ENCODE measurements at regions not wholly inside any gene's neighbourhood (a gene's known extent, or its start where the extent isn't known, plus 50 kb on each side); places are given as distances from the start of the nearest gene placed in this dataset.

DNA sequence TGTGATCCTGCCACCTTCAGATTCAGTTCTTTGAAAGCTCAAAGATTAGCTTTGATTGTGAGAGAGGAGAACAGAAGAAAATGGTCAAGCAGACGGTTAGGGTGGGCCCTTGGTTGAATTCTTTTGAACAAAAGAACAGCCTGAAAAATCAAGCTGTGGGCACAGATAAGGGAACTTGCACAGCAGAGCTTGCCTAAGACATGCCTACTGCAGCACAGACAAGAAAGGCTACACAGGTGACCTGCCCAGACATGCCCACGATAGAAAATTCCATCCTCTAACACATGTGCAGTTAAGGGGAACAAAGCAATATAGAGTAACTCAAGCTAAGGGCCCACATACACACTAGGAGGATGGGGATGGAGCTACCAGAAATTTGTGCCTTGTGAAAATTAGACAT, 512.5 kb upstream of the LRRC7 start:
- no peak overlapping the region for H3K27ac ChIP-seq
- H3K4me3 ChIP-seq, result no peak overlapping the region
- no peaks in the 10 kb centered on the region for H3K36me3 ChIP-seq
- TF ChIP-seq EP300 (IDR thresholded peaks at IDR 0.05) (no peak), POLR2AphosphoS5 (IDR thresholded peaks at IDR 0.05) (no peak), POLR2A (IDR thresholded peaks at IDR 0.05) (no peak)
- TF ChIP-seq, protein P1, sequence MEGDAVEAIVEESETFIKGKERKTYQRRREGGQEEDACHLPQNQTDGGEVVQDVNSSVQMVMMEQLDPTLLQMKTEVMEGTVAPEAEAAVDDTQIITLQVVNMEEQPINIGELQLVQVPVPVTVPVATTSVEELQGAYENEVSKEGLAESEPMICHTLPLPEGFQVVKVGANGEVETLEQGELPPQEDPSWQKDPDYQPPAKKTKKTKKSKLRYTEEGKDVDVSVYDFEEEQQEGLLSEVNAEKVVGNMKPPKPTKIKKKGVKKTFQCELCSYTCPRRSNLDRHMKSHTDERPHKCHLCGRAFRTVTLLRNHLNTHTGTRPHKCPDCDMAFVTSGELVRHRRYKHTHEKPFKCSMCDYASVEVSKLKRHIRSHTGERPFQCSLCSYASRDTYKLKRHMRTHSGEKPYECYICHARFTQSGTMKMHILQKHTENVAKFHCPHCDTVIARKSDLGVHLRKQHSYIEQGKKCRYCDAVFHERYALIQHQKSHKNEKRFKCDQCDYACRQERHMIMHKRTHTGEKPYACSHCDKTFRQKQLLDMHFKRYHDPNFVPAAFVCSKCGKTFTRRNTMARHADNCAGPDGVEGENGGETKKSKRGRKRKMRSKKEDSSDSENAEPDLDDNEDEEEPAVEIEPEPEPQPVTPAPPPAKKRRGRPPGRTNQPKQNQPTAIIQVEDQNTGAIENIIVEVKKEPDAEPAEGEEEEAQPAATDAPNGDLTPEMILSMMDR (IDR thresholded peaks at IDR 0.05), result no peak
- WGBS, 2 donors (ENCODE audit: low coverage in 1 of 2), result 88 to 93% methylated on average over 2 of the region's 2 CpGs
- ATAC-seq, result no peak
- H3K9me3 ChIP-seq, result no peaks in the 10 kb centered on the region
- H3K4me1 ChIP-seq, result no peaks in the 10 kb centered on the region
- no peaks in the 10 kb centered on the region for H3K27me3 ChIP-seq

DNA sequence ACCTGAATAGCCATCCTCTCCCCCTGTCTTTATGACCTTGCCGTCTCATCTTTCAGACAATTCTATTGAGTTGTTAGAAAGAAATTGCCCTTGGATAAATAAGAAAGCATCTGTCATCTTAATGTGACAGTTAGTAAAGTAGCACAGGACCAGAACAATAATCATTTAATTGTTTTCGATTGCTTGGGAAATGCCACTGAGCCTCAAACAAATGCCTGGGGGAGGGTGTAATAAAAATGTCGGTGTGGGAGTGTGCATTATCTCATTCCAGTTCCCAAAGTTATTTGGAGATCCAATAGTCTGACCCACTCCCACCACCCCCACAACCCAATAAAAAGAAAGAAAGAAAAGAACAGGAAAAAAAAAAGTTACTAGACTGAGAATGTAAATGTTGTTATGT, 509.3 kb upstream of the LRRC7 start:
- H3K4me1 ChIP-seq, result no peaks in the 10 kb centered on the region
- TF ChIP-seq EP300 (IDR thresholded peaks at IDR 0.05) (no peak), POLR2A (IDR thresholded peaks at IDR 0.05) (no peak), POLR2AphosphoS5 (IDR thresholded peaks at IDR 0.05) (no peak)
- TF ChIP-seq, protein P1 (IDR thresholded peaks at IDR 0.05), result no peak
- no peaks in the 10 kb centered on the region for H3K36me3 ChIP-seq
- 70 to 78% methylated on average over 3 of the region's 3 CpGs for WGBS, 2 donors (ENCODE audit: low coverage in 1 of 2)
- H3K27ac ChIP-seq, result no peak overlapping the region
- no peaks in the 10 kb centered on the region for H3K27me3 ChIP-seq
- no peaks in the 10 kb centered on the region for H3K9me3 ChIP-seq
- ATAC-seq, result no peak
- no peak overlapping the region for H3K4me3 ChIP-seq

DNA sequence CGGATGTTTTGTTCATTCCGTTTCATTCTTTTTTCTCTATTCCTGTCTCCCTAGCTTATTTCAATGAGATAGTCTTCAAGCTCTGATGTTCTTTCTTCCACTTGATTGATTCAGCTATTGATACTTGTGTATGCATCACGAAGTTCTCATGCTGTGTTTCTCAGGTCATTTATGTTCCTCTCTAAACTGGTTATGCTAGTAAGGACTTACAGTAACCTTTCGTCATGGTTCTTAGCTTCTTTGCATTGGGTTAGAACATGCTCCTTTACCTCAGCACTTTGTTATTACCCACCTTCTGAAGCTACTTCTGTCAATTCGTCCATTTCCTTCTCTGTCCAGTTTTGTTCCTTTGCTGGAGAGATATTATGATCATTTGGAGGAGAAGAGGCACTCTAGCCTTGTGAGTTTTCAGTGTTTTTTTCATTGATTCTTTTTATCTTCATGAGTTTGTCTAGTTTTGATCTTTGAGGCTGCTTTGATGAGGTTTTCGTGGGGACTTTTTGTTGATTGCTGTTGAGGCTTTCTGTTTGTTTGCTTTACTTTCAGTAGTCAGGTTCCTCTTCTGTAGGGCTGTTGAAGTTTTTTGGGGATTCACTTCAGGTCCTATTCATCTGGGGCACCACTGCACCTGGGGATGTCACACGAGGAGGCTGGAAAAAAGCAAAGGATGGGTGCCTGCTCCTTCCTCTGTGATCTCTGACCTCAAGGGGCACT, 496.9 kb upstream of the LRRC7 start:
- H3K9me3 ChIP-seq, result peaks cover 0 to 8% (median 0%) of the 10 kb centered on the region in 3 donors
- 83 to 89% methylated on average over 2 to 6 of the region's 7 CpGs for WGBS, 2 donors (ENCODE audit: low coverage in 1 of 2)
- no peak overlapping the region for H3K27ac ChIP-seq
- H3K4me3 ChIP-seq, result no peak overlapping the region
- ATAC-seq, result no peak
- no peaks in the 10 kb centered on the region for H3K36me3 ChIP-seq
- TF ChIP-seq POLR2A (IDR thresholded peaks at IDR 0.05) (no peak), EP300 (IDR thresholded peaks at IDR 0.05) (no peak), POLR2AphosphoS5 (IDR thresholded peaks at IDR 0.05) (no peak)
- TF ChIP-seq, protein P1 (IDR thresholded peaks at IDR 0.05), result no peak
- no peaks in the 10 kb centered on the region for H3K27me3 ChIP-seq
- H3K4me1 ChIP-seq, result no peaks in the 10 kb centered on the region

DNA sequence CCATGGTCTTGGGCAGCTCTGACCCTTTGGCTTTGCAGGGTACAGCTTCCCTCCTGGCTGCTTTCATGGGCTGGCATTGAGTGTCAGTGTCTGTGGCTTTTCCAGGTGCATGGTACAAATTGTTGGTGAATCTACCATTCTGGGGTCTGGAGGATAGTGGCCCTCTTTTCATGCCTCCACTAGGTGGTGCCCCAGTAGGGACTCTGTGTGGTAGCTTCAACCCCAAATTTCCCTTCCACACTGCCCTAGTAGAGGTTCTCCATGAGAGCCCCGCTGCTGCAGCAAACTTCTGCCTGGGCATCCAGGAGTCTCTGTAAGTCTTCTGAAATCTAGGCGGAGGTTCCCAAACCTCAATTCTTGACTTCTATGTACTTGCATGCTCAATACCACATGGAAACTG, 494.5 kb upstream of the LRRC7 start:
- Histone ChIP-seq H3K4me1 (no peaks in the 10 kb centered on the region), H3K9me3 (peaks cover 0 to 8% (median 0%) of the 10 kb centered on the region in 3 donors), H3K36me3 (no peaks in the 10 kb centered on the region), H3K27me3 (no peaks in the 10 kb centered on the region), H3K27ac (no peak overlapping the region), H3K4me3 (no peak overlapping the region)
- ATAC-seq, result no peak
- TF ChIP-seq POLR2A (IDR thresholded peaks at IDR 0.05), result no peak
- TF ChIP-seq EP300 (IDR thresholded peaks at IDR 0.05), result no peak
- TF ChIP-seq POLR2AphosphoS5 (IDR thresholded peaks at IDR 0.05), result no peak
- TF ChIP-seq, protein P1 (IDR thresholded peaks at IDR 0.05), result no peak
- no CpG with 5 or more reads among the region's 2 CpGs for WGBS, 2 donors (ENCODE audit: low coverage in 1 of 2)

DNA sequence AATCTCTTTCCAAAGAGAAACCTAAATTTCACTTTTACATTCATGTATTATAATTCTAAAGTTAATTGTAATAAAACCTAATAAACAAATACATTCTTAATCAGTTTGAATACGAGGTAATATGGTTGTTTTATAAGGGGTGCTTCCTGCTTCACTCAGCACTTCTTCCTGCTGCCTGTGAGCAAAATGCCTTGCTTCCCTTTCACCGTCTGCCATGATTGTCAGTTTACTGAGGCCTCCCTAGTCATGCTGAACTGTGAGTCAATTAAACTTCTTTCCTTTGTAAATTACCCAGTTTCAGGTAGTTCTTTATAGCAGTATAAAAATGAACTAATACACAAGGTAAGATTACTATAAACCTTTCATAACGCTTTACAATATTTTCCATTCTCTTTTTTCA, 491.1 kb upstream of the LRRC7 start:
- Histone ChIP-seq H3K27ac (no peak overlapping the region), H3K9me3 (no peaks in the 10 kb centered on the region), H3K4me1 (no peaks in the 10 kb centered on the region), H3K4me3 (no peak overlapping the region), H3K36me3 (no peaks in the 10 kb centered on the region), H3K27me3 (no peaks in the 10 kb centered on the region)
- 54 to 66% methylated on average over 3 of the region's 3 CpGs for WGBS, 2 donors (ENCODE audit: low coverage in 1 of 2)
- no peak for ATAC-seq
- TF ChIP-seq POLR2AphosphoS5 (IDR thresholded peaks at IDR 0.05) (no peak), POLR2A (IDR thresholded peaks at IDR 0.05) (no peak), EP300 (IDR thresholded peaks at IDR 0.05) (no peak)
- TF ChIP-seq, protein P1 (IDR thresholded peaks at IDR 0.05), result no peak

Measured in gastroesophageal sphincter (tissue), 4 donors.